ENCODE measurements at regions not wholly inside any gene's neighbourhood (a gene's known extent, or its start where the extent isn't known, plus 50 kb on each side); places are given as distances from the start of the nearest gene placed in this dataset.

DNA sequence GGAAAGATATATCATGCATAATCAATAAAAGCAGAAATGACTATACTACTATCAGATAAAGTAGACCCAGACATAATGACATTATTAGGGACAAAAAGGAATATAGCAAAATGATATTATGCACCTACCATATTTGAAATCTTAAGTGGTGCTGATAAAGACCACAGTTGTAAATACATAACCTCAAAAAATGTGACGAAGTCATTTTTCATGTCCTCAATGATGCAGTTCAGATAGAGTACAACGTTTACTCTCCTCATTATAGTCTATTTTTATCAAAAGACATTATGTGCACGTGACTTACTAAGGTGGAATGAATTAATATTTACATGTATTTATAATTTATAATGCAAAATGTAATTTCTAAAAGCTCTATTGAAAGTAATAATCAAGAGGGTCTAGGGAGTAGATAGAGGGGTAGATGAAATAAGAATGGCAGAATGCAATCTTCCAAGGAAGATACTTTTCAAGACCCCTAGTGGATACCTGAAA, 61.7 kb upstream of the TNFSF4 start:
- H3K27me3 ChIP-seq (replicated peaks in 1 of 4; ENCODE audit: control insufficient read depth in 3 of 4, extremely low read depth in 1 of 4, insufficient read depth in 3 of 4, low read length in 3 of 4) = no peaks in the 10 kb centered on the region
- CTCF ChIA-PET (ENCODE audit: partially characterized antibody) = interaction anchor here (2.2 kb wide), 1 partner anchor 14 kb away, joined by 5 read pairs; no protein-coding TSS in a partner anchor
- FAIRE-seq = peak; percentile 7

More for the DNA sequence above, 61.7 kb upstream of the TNFSF4 start:
- H3K79me1 ChIP-seq (ENCODE audit: low read depth, low read length) = no peaks in the 10 kb centered on the region
- no peak overlapping the region for H2AK5ac ChIP-seq (ENCODE audit: low read depth, low read length)
- no peak overlapping the region for H3K4me3 ChIP-seq (ENCODE audit: extremely low read depth in 1 of 4, insufficient read depth in 2 of 4, low read depth in 3 of 4, low read length in 4 of 4)
- no peak overlapping the region for H4K91ac ChIP-seq (replicated peaks; ENCODE audit: insufficient read length, low read length)
- H4K5ac ChIP-seq (ENCODE audit: insufficient read length, low read depth, low read length) = no peak overlapping the region
- H3K9ac ChIP-seq (replicated peaks in 1 of 4; ENCODE audit: extremely low read depth in 1 of 4, low read depth in 3 of 4, low read length in 3 of 4) = no peak overlapping the region
- H3K79me2 ChIP-seq (ENCODE audit: control insufficient read depth in 1 of 2, insufficient read depth in 2 of 2, low read length in 2 of 2) = no peaks in the 10 kb centered on the region
- H2BK120ac ChIP-seq (replicated peaks; ENCODE audit: low read depth, low read length) = no peak overlapping the region
- POLR2A ChIA-PET (ENCODE audit: partially characterized antibody) = no interaction called here
- H2AFZ ChIP-seq (ENCODE audit: low read length) = no peak overlapping the region
- no peak overlapping the region for H3K14ac ChIP-seq (ENCODE audit: insufficient read length)
- no peak for DNase-seq (ENCODE audit: low read depth in 1 of 2, low spot score in 2 of 2)
- no peak overlapping the region for H2BK20ac ChIP-seq (ENCODE audit: low read length)
- WGBS, 2 experiments (ENCODE audit: extremely low coverage in 1 of 2, insufficient coverage in 1 of 2, insufficient read length in 1 of 2, insufficient replicate concordance in 2 of 2, low coverage in 1 of 2, low lambda C conversion rate in 2 of 2, missing lambda C conversion rate in 1 of 2) = 83% methylated on average over 3 of the region's 3 CpGs; no CpG with 5 or more reads in 1 of the 2 experiments
- H3K56ac ChIP-seq (replicated peaks; ENCODE audit: insufficient read length, low read depth, low read length) = no peak overlapping the region
- H2BK15ac ChIP-seq (ENCODE audit: low read length) = no peak overlapping the region
- H3K9me3 ChIP-seq (ENCODE audit: insufficient read depth in 2 of 2, low read depth in 1 of 2, low read length in 1 of 2) = no peaks in the 10 kb centered on the region
- no peak overlapping the region for H2BK12ac ChIP-seq (ENCODE audit: low read depth, low read length)
- H3K4me2 ChIP-seq (ENCODE audit: insufficient read depth in 1 of 2, low read depth in 2 of 2, low read length in 2 of 2) = no peak overlapping the region
- no peak overlapping the region for H3K27ac ChIP-seq (ENCODE audit: low read depth, low read length)
- TF ChIP-seq NANOG (IDR thresholded peaks at IDR 0.05; ENCODE audit: insufficient read depth, low read depth, low read length, poor library complexity, severe bottlenecking) = no peak
- no peak for TF ChIP-seq YY1 (IDR thresholded peaks at IDR 0.05; ENCODE audit: low read depth, low read length)
- TF ChIP-seq CBX5 (IDR thresholded peaks at IDR 0.05; ENCODE audit: low read depth, low read length) = no peak
- no peak for TF ChIP-seq SIX5 (IDR thresholded peaks at IDR 0.05; ENCODE audit: low read depth, low read length)
- no peak for TF ChIP-seq KDM5A (IDR thresholded peaks at IDR 0.05; ENCODE audit: low read length)
- no peak for TF ChIP-seq HDAC6 (IDR thresholded peaks at IDR 0.05; ENCODE audit: low read depth, low read length)
- no peak for TF ChIP-seq HDAC2 (IDR thresholded peaks at IDR 0.05; ENCODE audit: borderline replicate concordance in 1 of 2, low read depth in 2 of 2, low read length in 2 of 2)
- no peak for TF ChIP-seq CBX8 (IDR thresholded peaks at IDR 0.05; ENCODE audit: borderline replicate concordance, low read depth, low read length)
- H3K36me3 ChIP-seq (ENCODE audit: control insufficient read depth in 2 of 4, insufficient read depth in 4 of 4, low read length in 3 of 4) = no peaks in the 10 kb centered on the region
- no peak overlapping the region for H2BK5ac ChIP-seq (ENCODE audit: low read depth, low read length)
- no peaks in the 10 kb centered on the region for H3K23me2 ChIP-seq (ENCODE audit: low read depth, low read length)
- H4K8ac ChIP-seq (ENCODE audit: extremely low read depth, insufficient read depth, low read length) = no peak overlapping the region
- H3K4me1 ChIP-seq (replicated peaks in 1 of 4; ENCODE audit: control insufficient read depth in 3 of 4, insufficient read depth in 4 of 4, low read length in 3 of 4) = no peaks in the 10 kb centered on the region
- no peak overlapping the region for H3K23ac ChIP-seq (ENCODE audit: insufficient read length)
- no peaks in the 10 kb centered on the region for H4K20me1 ChIP-seq (replicated peaks in 1 of 2; ENCODE audit: control insufficient read depth in 1 of 2, insufficient read depth in 2 of 2, low read length in 2 of 2)
- no peak overlapping the region for H3K4ac ChIP-seq (replicated peaks; ENCODE audit: insufficient read length, low read depth, low read length)
- H3K18ac ChIP-seq (ENCODE audit: extremely low read depth, low read length) = no peak overlapping the region

Data from H1 (cell line).